ENCODE measurements at regions not wholly inside any gene's neighbourhood (a gene's known extent, or its start where the extent isn't known, plus 50 kb on each side); places are given as distances from the start of the nearest gene placed in this dataset.

DNA sequence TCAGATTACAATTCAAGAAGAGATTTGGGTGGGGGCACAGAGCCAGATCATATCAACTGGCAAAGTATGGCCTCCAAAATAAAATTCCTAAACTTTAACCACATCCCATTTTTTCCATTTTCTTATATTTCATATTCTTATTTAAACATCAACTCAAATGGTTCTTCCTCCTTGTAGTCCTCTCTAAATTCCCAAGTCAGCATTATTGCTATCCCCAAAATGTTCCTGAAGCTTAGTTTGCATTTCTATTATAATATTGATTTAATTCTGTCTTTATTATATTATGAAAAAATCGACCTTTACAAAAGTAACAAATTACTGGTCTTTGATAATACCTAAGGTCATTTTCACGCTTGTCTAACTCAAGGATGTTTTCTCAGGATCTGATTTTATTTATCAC is 67.5 kb downstream of the NPY1R start:
- TF ChIP-seq EP300 (IDR thresholded peaks at IDR 0.05; ENCODE audit: low read depth) (no peak), POLR2A (IDR thresholded peaks at IDR 0.05) (no peak)
- TF ChIP-seq, protein P1, sequence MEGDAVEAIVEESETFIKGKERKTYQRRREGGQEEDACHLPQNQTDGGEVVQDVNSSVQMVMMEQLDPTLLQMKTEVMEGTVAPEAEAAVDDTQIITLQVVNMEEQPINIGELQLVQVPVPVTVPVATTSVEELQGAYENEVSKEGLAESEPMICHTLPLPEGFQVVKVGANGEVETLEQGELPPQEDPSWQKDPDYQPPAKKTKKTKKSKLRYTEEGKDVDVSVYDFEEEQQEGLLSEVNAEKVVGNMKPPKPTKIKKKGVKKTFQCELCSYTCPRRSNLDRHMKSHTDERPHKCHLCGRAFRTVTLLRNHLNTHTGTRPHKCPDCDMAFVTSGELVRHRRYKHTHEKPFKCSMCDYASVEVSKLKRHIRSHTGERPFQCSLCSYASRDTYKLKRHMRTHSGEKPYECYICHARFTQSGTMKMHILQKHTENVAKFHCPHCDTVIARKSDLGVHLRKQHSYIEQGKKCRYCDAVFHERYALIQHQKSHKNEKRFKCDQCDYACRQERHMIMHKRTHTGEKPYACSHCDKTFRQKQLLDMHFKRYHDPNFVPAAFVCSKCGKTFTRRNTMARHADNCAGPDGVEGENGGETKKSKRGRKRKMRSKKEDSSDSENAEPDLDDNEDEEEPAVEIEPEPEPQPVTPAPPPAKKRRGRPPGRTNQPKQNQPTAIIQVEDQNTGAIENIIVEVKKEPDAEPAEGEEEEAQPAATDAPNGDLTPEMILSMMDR (IDR thresholded peaks at IDR 0.05), result no peak
